ENCODE measurements at regions not wholly inside any gene's neighbourhood (a gene's known extent, or its start where the extent isn't known, plus 50 kb on each side); places are given as distances from the start of the nearest gene placed in this dataset.

DNA sequence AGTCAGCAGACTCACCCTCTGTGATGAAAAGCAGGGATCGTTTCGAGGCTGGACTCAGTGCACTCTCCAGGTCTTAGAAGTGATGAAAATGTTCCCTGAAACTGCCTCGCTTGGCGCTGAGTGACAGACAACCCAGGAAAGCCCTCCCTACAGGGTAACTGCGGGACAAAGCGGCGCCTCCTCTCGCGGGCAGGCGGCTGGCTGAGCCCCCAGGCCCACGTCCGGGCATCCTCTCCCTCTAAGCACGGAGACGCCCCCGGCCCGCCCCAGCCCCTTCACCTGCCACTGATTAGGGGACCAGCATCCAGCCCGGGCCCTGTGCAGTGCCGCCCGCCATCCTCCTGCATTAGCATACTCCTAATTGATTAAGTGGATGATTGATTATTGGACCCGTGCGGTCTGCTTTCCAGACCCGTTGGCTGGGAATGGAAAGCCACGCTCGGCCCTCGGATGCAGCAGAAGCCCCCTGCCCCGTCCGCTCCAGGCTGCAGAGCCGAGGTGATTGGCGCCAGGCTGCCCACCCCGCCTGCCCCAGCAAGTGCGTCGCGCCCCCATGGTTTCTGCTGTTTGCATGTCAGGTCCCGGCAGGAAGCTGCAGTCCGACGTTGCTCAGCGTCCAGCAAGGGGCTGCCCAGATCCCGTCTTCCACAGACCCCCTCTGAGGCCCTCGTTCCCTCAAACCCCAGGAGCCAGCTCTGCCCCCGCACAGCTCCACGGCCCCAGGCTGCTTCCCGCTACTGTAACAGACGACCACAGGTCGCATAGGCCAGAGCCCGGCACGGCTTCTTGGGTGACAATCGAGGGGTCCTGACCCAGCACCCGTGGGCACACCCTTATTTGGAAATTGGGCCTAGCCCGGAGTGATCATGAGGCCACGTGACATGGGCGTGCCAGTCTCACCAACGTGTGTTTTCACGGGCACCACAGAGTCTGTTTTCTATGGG is 131.6 kb downstream of the DLL1 start:
- Histone ChIP-seq H3K36me3 (no peaks in the 10 kb centered on the region), H3K27ac (no peak overlapping the region), H3K4me3 (no peak overlapping the region), H3K4me1 (peaks cover 0 to 2% (median 0%) of the 10 kb centered on the region in 3 donors), H3K9me3 (no peaks in the 10 kb centered on the region), H3K27me3 (peaks cover 5% of the 10 kb centered on the region)
- no peak for TF ChIP-seq POLR2AphosphoS5 (IDR thresholded peaks at IDR 0.05)
- TF ChIP-seq POLR2A (IDR thresholded peaks at IDR 0.05) = no peak
- no peak for TF ChIP-seq EP300 (IDR thresholded peaks at IDR 0.05)
- TF ChIP-seq, protein P1, sequence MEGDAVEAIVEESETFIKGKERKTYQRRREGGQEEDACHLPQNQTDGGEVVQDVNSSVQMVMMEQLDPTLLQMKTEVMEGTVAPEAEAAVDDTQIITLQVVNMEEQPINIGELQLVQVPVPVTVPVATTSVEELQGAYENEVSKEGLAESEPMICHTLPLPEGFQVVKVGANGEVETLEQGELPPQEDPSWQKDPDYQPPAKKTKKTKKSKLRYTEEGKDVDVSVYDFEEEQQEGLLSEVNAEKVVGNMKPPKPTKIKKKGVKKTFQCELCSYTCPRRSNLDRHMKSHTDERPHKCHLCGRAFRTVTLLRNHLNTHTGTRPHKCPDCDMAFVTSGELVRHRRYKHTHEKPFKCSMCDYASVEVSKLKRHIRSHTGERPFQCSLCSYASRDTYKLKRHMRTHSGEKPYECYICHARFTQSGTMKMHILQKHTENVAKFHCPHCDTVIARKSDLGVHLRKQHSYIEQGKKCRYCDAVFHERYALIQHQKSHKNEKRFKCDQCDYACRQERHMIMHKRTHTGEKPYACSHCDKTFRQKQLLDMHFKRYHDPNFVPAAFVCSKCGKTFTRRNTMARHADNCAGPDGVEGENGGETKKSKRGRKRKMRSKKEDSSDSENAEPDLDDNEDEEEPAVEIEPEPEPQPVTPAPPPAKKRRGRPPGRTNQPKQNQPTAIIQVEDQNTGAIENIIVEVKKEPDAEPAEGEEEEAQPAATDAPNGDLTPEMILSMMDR (IDR thresholded peaks at IDR 0.05) = no peak
- ATAC-seq = no peak
- 91 to 100% methylated on average over 2 to 6 of the region's 53 CpGs for WGBS, 2 donors (ENCODE audit: low coverage in 1 of 2)

DNA sequence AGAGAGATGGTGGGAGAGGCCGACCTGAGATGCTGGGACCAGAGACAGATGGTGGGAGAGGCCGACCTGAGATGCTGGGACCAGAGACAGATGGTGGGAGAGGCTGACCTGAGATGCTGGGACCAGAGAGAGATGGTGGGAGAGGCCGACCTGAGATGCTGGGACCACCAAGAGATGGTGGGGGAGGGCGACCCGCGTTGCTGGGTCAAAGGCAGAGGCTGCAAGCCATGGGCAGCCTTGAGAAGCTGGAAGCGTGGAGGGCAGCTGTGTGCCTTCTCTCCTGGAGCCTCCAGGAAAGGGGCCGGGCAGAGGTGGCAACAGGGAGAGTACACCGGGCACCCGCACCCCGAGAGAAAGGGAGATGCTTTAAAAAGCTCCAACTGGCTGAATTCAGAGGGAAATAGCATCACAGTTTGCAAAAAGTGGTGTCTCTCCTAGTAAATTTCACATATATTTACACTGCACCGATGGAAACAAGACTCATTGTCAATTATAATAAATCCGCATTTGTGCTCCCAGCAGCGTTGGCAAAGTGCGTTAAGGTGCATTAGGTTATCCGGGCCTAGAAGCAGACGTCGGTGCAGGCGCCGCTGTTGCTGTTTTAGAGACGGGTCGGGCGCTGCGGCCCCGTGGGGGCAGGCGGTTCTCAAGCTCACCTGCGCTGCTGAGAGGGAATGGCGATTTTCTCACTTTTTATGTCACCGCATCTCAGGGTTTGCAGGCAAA is 132.4 kb downstream of the DLL1 start:
- WGBS, 2 donors (ENCODE audit: low coverage in 1 of 2) = 86 to 87% methylated on average over 11 to 22 of the region's 29 CpGs
- ATAC-seq = no peak
- TF ChIP-seq EP300 (IDR thresholded peaks at IDR 0.05) (no peak), POLR2A (IDR thresholded peaks at IDR 0.05) (no peak), POLR2AphosphoS5 (IDR thresholded peaks at IDR 0.05) (no peak)
- TF ChIP-seq, protein P1 (IDR thresholded peaks at IDR 0.05) = no peak
- Histone ChIP-seq H3K36me3 (no peaks in the 10 kb centered on the region), H3K27me3 (peaks cover 9% of the 10 kb centered on the region), H3K4me1 (peaks cover 0 to 2% (median 0%) of the 10 kb centered on the region in 3 donors), H3K4me3 (no peak overlapping the region), H3K27ac (no peak overlapping the region), H3K9me3 (no peaks in the 10 kb centered on the region)

- 89 to 93% methylated on average over 10 to 26 of the region's 28 CpGs for WGBS, 2 donors (ENCODE audit: low coverage in 1 of 2)
- H3K4me3 ChIP-seq = no peak overlapping the region
- H3K9me3 ChIP-seq = no peaks in the 10 kb centered on the region
- no peaks in the 10 kb centered on the region for H3K36me3 ChIP-seq
- no peak overlapping the region for H3K27ac ChIP-seq
- ATAC-seq = no peak
- H3K4me1 ChIP-seq = peaks cover 0 to 10% (median 4%) of the 10 kb centered on the region in 3 donors
- TF ChIP-seq, protein P1 (IDR thresholded peaks at IDR 0.05) = no peak
- no peak for TF ChIP-seq EP300 (IDR thresholded peaks at IDR 0.05)
- no peak for TF ChIP-seq POLR2AphosphoS5 (IDR thresholded peaks at IDR 0.05)
- H3K27me3 ChIP-seq = peaks cover 12% of the 10 kb centered on the region
These were observed 133.2 kb downstream of the DLL1 start for GRCh38 chr6:170157567-170158218.

- TF ChIP-seq, protein P1 (IDR thresholded peaks at IDR 0.05) = no peak
- TF ChIP-seq POLR2AphosphoS5 (IDR thresholded peaks at IDR 0.05) (no peak), POLR2A (IDR thresholded peaks at IDR 0.05) (no peak), EP300 (IDR thresholded peaks at IDR 0.05) (no peak)
- H3K9me3 ChIP-seq = no peaks in the 10 kb centered on the region
- peaks cover 12% of the 10 kb centered on the region for H3K27me3 ChIP-seq
- H3K27ac ChIP-seq = no peak overlapping the region
- no peak overlapping the region for H3K4me3 ChIP-seq
- WGBS, 2 donors (ENCODE audit: low coverage in 1 of 2) = 97% methylated on average over 7 of the region's 34 CpGs; no CpG with 5 or more reads in 1 of the 2 donors
- no peaks in the 10 kb centered on the region for H3K36me3 ChIP-seq
- no peak for ATAC-seq
- H3K4me1 ChIP-seq = peaks cover 0 to 17% (median 7%) of the 10 kb centered on the region in 3 donors
These were observed 134.2 kb downstream of the DLL1 start for GRCh38 chr6:170156448-170157375.

Measured in gastroesophageal sphincter (tissue), 4 donors.